ENCODE measurements at regions not wholly inside any gene's neighbourhood (a gene's known extent, or its start where the extent isn't known, plus 50 kb on each side); places are given as distances from the start of the nearest gene placed in this dataset.

GRCh38 chr9:655875-656274 is 185.6 kb upstream of the DMRT1 start:
- TF ChIP-seq CTCF (conservative IDR thresholded peaks at IDR 0.05; ENCODE audit: low read depth, low read length) (no peak), CHD1 (IDR thresholded peaks at IDR 0.05; ENCODE audit: low read depth, low read length) (no peak), POLR2A (IDR thresholded peaks at IDR 0.05; ENCODE audit: low read depth, low read length) (no peak), BHLHE40 (IDR thresholded peaks at IDR 0.05; ENCODE audit: low read depth, low read length) (no peak), RFX5 (IDR thresholded peaks at IDR 0.05; ENCODE audit: low read depth, low read length) (no peak), RCOR1 (IDR thresholded peaks at IDR 0.05; ENCODE audit: insufficient replicate concordance, low read length) (no peak), RAD21 (IDR thresholded peaks at IDR 0.05; ENCODE audit: low read length) (no peak), CEBPB (IDR thresholded peaks at IDR 0.05; ENCODE audit: low read depth, low read length) (no peak), MXI1 (IDR thresholded peaks at IDR 0.05; ENCODE audit: borderline replicate concordance, low read depth, low read length) (no peak), NFE2L2 (IDR thresholded peaks at IDR 0.05; ENCODE audit: low read depth, low read length) (no peak), ELK1 (IDR thresholded peaks at IDR 0.05; ENCODE audit: borderline replicate concordance, low read depth, low read length) (no peak), SMC3 (IDR thresholded peaks at IDR 0.05; ENCODE audit: low read depth, low read length) (no peak)
- TF ChIP-seq, protein P1, sequence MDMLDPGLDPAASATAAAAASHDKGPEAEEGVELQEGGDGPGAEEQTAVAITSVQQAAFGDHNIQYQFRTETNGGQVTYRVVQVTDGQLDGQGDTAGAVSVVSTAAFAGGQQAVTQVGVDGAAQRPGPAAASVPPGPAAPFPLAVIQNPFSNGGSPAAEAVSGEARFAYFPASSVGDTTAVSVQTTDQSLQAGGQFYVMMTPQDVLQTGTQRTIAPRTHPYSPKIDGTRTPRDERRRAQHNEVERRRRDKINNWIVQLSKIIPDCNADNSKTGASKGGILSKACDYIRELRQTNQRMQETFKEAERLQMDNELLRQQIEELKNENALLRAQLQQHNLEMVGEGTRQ (IDR thresholded peaks at IDR 0.05; ENCODE audit: low read depth, low read length): no peak

All from IMR-90 (cell line).